ENCODE measurements at regions not wholly inside any gene's neighbourhood (a gene's known extent, or its start where the extent isn't known, plus 50 kb on each side); places are given as distances from the start of the nearest gene placed in this dataset.

GRCh38 chr5:58046371-58046770 lies 413.5 kb downstream of the PLK2 start:
- Histone ChIP-seq H4K20me1 (ENCODE audit: insufficient read depth) (no peaks in the 10 kb centered on the region), H3K4me1 (ENCODE audit: control insufficient read depth in 1 of 2, insufficient read depth in 2 of 2, low read depth in 1 of 2, low read length in 1 of 2) (no peaks in the 10 kb centered on the region; a peak in 1 of 4 replicates), H3K9me3 (no peaks in the 10 kb centered on the region), H3K79me2 (ENCODE audit: insufficient read depth) (no peaks in the 10 kb centered on the region), H3K27ac (ENCODE audit: low read depth in 2 of 2, low read length in 1 of 2) (no peak overlapping the region), H3K4me3 (ENCODE audit: low read depth in 2 of 2, low read length in 1 of 2) (no peak overlapping the region), H3F3A (replicated peaks; ENCODE audit: insufficient read depth) (no peaks in the 10 kb centered on the region), H3K36me3 (replicated peaks in 1 of 2; ENCODE audit: control insufficient read depth in 1 of 2, insufficient read depth in 2 of 2, low read length in 1 of 2) (no peaks in the 10 kb centered on the region), H3K9ac (no peak overlapping the region), H3K9me2 (no peaks in the 10 kb centered on the region), H3K27me3 (ENCODE audit: insufficient read depth) (no peaks in the 10 kb centered on the region), H3K4me2 (no peak overlapping the region), H2AFZ (ENCODE audit: low read depth) (no peak overlapping the region)
- POLR2A ChIA-PET = no interaction called here
- CTCF ChIA-PET = no interaction called here
- no peak for TF ChIP-seq RFX5 (IDR thresholded peaks at IDR 0.05; ENCODE audit: low read length)
- no peak for TF ChIP-seq ZBTB33 (IDR thresholded peaks at IDR 0.05; ENCODE audit: borderline replicate concordance, low read depth)
- no peak for DNase-seq
- WGBS (ENCODE audit: low lambda C conversion rate) = 100% methylated on average over 1 of the region's 1 CpG

DNA sequence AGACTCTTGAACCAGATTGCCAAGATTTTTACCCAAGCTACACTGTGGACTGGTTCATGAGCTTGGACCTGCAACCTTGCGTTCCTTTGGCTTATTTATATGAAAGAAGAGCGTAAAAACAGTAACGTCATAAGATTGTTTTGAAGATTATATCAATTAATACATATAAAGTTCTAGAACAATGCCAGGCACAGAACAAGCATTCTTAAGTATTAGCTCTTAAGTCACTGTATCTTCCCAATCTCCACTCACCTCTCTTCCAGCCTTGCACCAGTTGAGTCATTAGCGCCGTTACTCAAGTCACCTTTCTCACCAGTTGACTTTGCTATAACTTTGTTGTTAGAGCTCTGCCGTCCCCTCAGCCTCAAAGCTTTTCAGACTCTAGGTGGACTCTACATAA lies 415.7 kb downstream of the PLK2 start:
- ChIA-PET CTCF (interaction anchor here (1.0 kb wide), 1 partner anchor 78 kb away, joined by 3 read pairs; no protein-coding TSS in a partner anchor), POLR2A (no interaction called here)
- no peak for DNase-seq
- H3K36me3 ChIP-seq (replicated peaks in 1 of 2; ENCODE audit: control insufficient read depth in 1 of 2, insufficient read depth in 2 of 2, low read length in 1 of 2) = no peaks in the 10 kb centered on the region
- H3F3A ChIP-seq (replicated peaks; ENCODE audit: insufficient read depth) = no peaks in the 10 kb centered on the region
- no peaks in the 10 kb centered on the region for H3K79me2 ChIP-seq (ENCODE audit: insufficient read depth)
- no peaks in the 10 kb centered on the region for H3K9me2 ChIP-seq
- no peak overlapping the region for H2AFZ ChIP-seq (ENCODE audit: low read depth)
- no peak overlapping the region for H3K4me3 ChIP-seq (ENCODE audit: low read depth in 2 of 2, low read length in 1 of 2)
- no peaks in the 10 kb centered on the region for H3K27me3 ChIP-seq (ENCODE audit: insufficient read depth)
- 87% methylated on average over 6 of the region's 6 CpGs for WGBS (ENCODE audit: low lambda C conversion rate)
- no peak overlapping the region for H3K4me2 ChIP-seq
- TF ChIP-seq, protein P1, sequence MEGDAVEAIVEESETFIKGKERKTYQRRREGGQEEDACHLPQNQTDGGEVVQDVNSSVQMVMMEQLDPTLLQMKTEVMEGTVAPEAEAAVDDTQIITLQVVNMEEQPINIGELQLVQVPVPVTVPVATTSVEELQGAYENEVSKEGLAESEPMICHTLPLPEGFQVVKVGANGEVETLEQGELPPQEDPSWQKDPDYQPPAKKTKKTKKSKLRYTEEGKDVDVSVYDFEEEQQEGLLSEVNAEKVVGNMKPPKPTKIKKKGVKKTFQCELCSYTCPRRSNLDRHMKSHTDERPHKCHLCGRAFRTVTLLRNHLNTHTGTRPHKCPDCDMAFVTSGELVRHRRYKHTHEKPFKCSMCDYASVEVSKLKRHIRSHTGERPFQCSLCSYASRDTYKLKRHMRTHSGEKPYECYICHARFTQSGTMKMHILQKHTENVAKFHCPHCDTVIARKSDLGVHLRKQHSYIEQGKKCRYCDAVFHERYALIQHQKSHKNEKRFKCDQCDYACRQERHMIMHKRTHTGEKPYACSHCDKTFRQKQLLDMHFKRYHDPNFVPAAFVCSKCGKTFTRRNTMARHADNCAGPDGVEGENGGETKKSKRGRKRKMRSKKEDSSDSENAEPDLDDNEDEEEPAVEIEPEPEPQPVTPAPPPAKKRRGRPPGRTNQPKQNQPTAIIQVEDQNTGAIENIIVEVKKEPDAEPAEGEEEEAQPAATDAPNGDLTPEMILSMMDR (IDR thresholded peaks at IDR 0.05) = no peak
- TF ChIP-seq MEF2A (IDR thresholded peaks at IDR 0.05; ENCODE audit: borderline replicate concordance, low read depth) = no peak
- no peak for TF ChIP-seq NFIC (IDR thresholded peaks at IDR 0.05; ENCODE audit: borderline replicate concordance)
- no peak for TF ChIP-seq FOXJ3 (CRISPR knock-in tag; IDR thresholded peaks at IDR 0.05)
- TF ChIP-seq GABPA (IDR thresholded peaks at IDR 0.05; ENCODE audit: low read depth) = no peak
- TF ChIP-seq RCOR1 (IDR thresholded peaks at IDR 0.05; ENCODE audit: low read length) = no peak
- TF ChIP-seq TEAD4 (IDR thresholded peaks at IDR 0.05; ENCODE audit: borderline replicate concordance, insufficient read depth) = no peak
- TF ChIP-seq RAD21 (IDR thresholded peaks at IDR 0.05; ENCODE audit: low read length) = no peak
- TF ChIP-seq RXRA (IDR thresholded peaks at IDR 0.05; ENCODE audit: borderline replicate concordance, low read depth) = no peak
- TF ChIP-seq YY1 (IDR thresholded peaks at IDR 0.05; ENCODE audit: low read depth) = no peak
- no peak for TF ChIP-seq FOXM1 (IDR thresholded peaks at IDR 0.05; ENCODE audit: low read depth)
- no peak for TF ChIP-seq GATA2 (CRISPR knock-in tag; IDR thresholded peaks at IDR 0.05)
- TF ChIP-seq JUND (IDR thresholded peaks at IDR 0.05) = no peak
- no peaks in the 10 kb centered on the region; a peak in 1 of 4 replicates for H3K4me1 ChIP-seq (ENCODE audit: control insufficient read depth in 1 of 2, insufficient read depth in 2 of 2, low read depth in 1 of 2, low read length in 1 of 2)
- H3K9me3 ChIP-seq = no peaks in the 10 kb centered on the region
- no peak overlapping the region for H3K27ac ChIP-seq (ENCODE audit: low read depth in 2 of 2, low read length in 1 of 2)
- no peak overlapping the region for H3K9ac ChIP-seq
- H4K20me1 ChIP-seq (ENCODE audit: insufficient read depth) = no peaks in the 10 kb centered on the region
